ENCODE measurements at regions not wholly inside any gene's neighbourhood (a gene's known extent, or its start where the extent isn't known, plus 50 kb on each side); places are given as distances from the start of the nearest gene placed in this dataset.
"Not testable (repeated sequence)": the region's sequence is repeated elsewhere in the genome, so short reads cannot be mapped to it uniquely, and the experiment has no call there.

- Mint-ChIP-seq H3K36me3 (peaks cover 15% of the 10 kb centered on the region), H3K27me3 (no peaks in the 10 kb centered on the region), H3K9me3 (peaks cover 10% of the 10 kb centered on the region), H3K27ac (no peak overlapping the region), H3K4me3 (no peak overlapping the region), H3K4me1 (ENCODE audit: low read depth in 2 of 2) (peaks cover 6 to 14% of the 10 kb centered on the region in 2 donors)
- ATAC-seq, result no peak
- DNase-seq (ENCODE audit: low spot score), result no peak
These were observed 326.7 kb downstream of the BCKDHB start for GRCh38 chr6:80433010-80433672.

- peaks cover 12% of the 10 kb centered on the region for H3K9me3 Mint-ChIP-seq
- H3K4me3 Mint-ChIP-seq, result no peak overlapping the region
- ATAC-seq (no peak), DNase-seq (ENCODE audit: low spot score) (no peak)
- H3K36me3 Mint-ChIP-seq, result peaks cover 22% of the 10 kb centered on the region
- H3K4me1 Mint-ChIP-seq (ENCODE audit: low read depth in 2 of 2), result peaks cover 0 to 7% of the 10 kb centered on the region in 2 donors
- H3K27ac Mint-ChIP-seq, result no peak overlapping the region
- no peaks in the 10 kb centered on the region for H3K27me3 Mint-ChIP-seq
These were observed 318.8 kb downstream of the BCKDHB start for GRCh38 chr6:80425089-80425823.

- H3K9me3 Mint-ChIP-seq, result peaks cover 27% of the 10 kb centered on the region
- peaks cover 35% of the 10 kb centered on the region for H3K36me3 Mint-ChIP-seq
- H3K4me3 Mint-ChIP-seq, result no peak overlapping the region
- H3K27ac Mint-ChIP-seq, result no peak overlapping the region
- ATAC-seq, result no peak
- no peaks in the 10 kb centered on the region for H3K27me3 Mint-ChIP-seq
- DNase-seq (ENCODE audit: low spot score), result no peak
- peaks cover 5 to 7% of the 10 kb centered on the region in 2 donors for H3K4me1 Mint-ChIP-seq (ENCODE audit: low read depth in 2 of 2)
These were observed 305.0 kb downstream of the BCKDHB start for GRCh38 chr6:80411486-80411885.

- not testable (repeated sequence) for ATAC-seq; H3K4me3 Mint-ChIP-seq; DNase-seq (ENCODE audit: low spot score); H3K27ac Mint-ChIP-seq; H3K27me3 Mint-ChIP-seq
- peaks cover 5 to 13% of the 10 kb centered on the region in 2 donors for H3K4me1 Mint-ChIP-seq (ENCODE audit: low read depth in 2 of 2)
- H3K36me3 Mint-ChIP-seq, result peaks cover 14% of the 10 kb centered on the region
- H3K9me3 Mint-ChIP-seq, result peaks cover 12% of the 10 kb centered on the region
These were observed 301.5 kb downstream of the BCKDHB start for GRCh38 chr6:80407976-80408375.

GRCh38 chr6:80404889-80405288 is 298.4 kb downstream of the BCKDHB start:
- Mint-ChIP-seq H3K36me3 (peaks cover 7% of the 10 kb centered on the region), H3K27ac (no peak overlapping the region), H3K27me3 (no peaks in the 10 kb centered on the region), H3K9me3 (peaks cover 16% of the 10 kb centered on the region), H3K4me3 (no peak overlapping the region), H3K4me1 (ENCODE audit: low read depth in 2 of 2) (peaks cover 5 to 13% of the 10 kb centered on the region in 2 donors)
- DNase-seq (ENCODE audit: low spot score), result no peak
- no peak for ATAC-seq

DNA sequence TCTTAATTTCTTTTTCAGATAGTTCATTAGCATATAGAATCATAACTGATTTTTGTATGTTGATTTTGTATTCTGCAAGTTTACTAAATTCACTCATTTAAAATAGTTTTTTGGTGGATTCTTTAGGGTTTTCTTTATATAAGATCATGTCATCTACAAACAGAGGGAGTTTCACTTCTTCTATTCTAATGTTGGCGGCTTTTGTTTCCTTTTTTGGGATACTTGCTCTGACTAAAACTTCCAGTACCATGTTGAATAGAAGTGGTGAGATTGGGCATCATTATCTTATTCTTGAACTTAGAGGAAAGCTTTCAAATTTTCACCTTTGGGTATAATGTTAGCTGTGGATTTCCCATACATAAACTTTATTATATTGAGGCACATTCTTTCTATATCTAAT is 296.9 kb downstream of the BCKDHB start:
- Mint-ChIP-seq H3K9me3 (peaks cover 10% of the 10 kb centered on the region), H3K27me3 (no peaks in the 10 kb centered on the region), H3K36me3 (peaks cover 5% of the 10 kb centered on the region), H3K27ac (no peak overlapping the region), H3K4me1 (ENCODE audit: low read depth in 2 of 2) (peaks cover 0 to 8% of the 10 kb centered on the region in 2 donors), H3K4me3 (no peak overlapping the region)
- no peak for ATAC-seq
- DNase-seq (ENCODE audit: low spot score), result no peak

DNA sequence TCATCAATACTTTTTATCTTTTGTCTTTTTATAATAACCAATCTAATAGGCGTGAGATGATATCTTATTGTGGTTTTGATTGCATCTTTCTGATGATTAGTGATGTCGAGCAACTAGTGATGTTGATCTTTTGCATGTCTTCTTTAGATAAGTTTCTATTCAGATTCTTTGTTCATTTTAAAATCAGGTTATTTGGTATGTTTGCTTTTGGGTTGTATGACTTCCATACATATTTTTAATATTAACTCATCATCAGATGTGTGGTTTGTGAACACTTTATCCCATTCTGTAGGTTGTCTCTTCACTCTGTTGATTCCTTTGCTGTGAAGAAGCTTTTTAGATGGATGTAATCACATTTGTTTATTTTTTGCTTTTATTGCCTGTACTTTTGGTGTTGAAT is 295.8 kb downstream of the BCKDHB start:
- Mint-ChIP-seq H3K27ac (no peak overlapping the region), H3K9me3 (peaks cover 13% of the 10 kb centered on the region), H3K36me3 (peaks cover 5% of the 10 kb centered on the region), H3K4me3 (no peak overlapping the region), H3K4me1 (ENCODE audit: low read depth in 2 of 2) (peaks cover 0 to 5% of the 10 kb centered on the region in 2 donors), H3K27me3 (no peaks in the 10 kb centered on the region)
- ATAC-seq, result no peak
- DNase-seq (ENCODE audit: low spot score), result no peak
